DND-41 (cell line): ENCODE measurements at regions not wholly inside any gene's neighbourhood (a gene's known extent, or its start where the extent isn't known, plus 50 kb on each side); places are given as distances from the start of the nearest gene placed in this dataset.

ENCODE experiments used
- ATAC-seq: fragments of 200-7000 bp; cut with Tn5 transposase; 3 replicates; pipeline ENCODE4 v1.9.1; 2021; ENCODE audit warnings: low read depth; ENCODE audit not compliant: insufficient read depth
- DNase-seq: peaks from one replicate; pipeline ENCODE4 v3.0.0-alpha.2; 2020
- H2AFZ ChIP-seq: 2 replicates; pipeline ENCODE4 v1.6.0; 2012; ENCODE audit warnings: low read depth, low read length
- H3K27ac ChIP-seq: 2 replicates; pipeline ENCODE4 v1.5.1; 2012; ENCODE audit warnings: low read length, inconsistent platforms
- H3K27me3 ChIP-seq: fragments of 200-600 bp; sonication (generic); 2 replicates; pipeline ENCODE4 v1.6.0; 2012; ENCODE audit warnings: low read length, mild to moderate bottlenecking, inconsistent platforms; ENCODE audit not compliant: insufficient read depth, poor library complexity
- H3K36me3 ChIP-seq: 2 replicates; pipeline ENCODE4 v1.5.1; 2012; ENCODE audit warnings: low read length, inconsistent platforms; ENCODE audit not compliant: insufficient read depth
- H3K4me1 ChIP-seq: 2 replicates; pipeline ENCODE4 v1.5.1; 2012; ENCODE audit warnings: mild to moderate bottlenecking, low read length; ENCODE audit not compliant: insufficient read depth
- H3K4me2 ChIP-seq: 2 replicates; pipeline ENCODE4 v1.6.0; 2012; ENCODE audit warnings: mild to moderate bottlenecking, moderate library complexity, low read length, inconsistent platforms; ENCODE audit not compliant: insufficient read depth
- H3K4me3 ChIP-seq, 2 experiments: fragments of 200-600 bp in 1 of 2; shearing (Covaris generic) in 1 of 2; 2 replicates each; pipeline ENCODE4 v1.5.1; 2012 to 2016; ENCODE audit warnings: inconsistent platforms in 2 of 2, low read length in 2 of 2, mild to moderate bottlenecking in 2 of 2, low read depth in 1 of 2, moderate library complexity in 1 of 2
- H3K79me2 ChIP-seq: 2 replicates; pipeline ENCODE4 v1.6.0; 2012; ENCODE audit warnings: low read length, inconsistent platforms; ENCODE audit not compliant: insufficient read depth
- H3K9ac ChIP-seq: 2 replicates; pipeline ENCODE4 v1.6.0; 2012; ENCODE audit warnings: low read depth, mild to moderate bottlenecking, inconsistent platforms, low read length, moderate library complexity
- H3K9me3 ChIP-seq: 2 replicates; pipeline ENCODE4 v1.5.1; 2012; ENCODE audit warnings: low read length, moderate library complexity, mild to moderate bottlenecking, inconsistent platforms; ENCODE audit not compliant: insufficient read depth, severe bottlenecking
- H4K20me1 ChIP-seq: 2 replicates; pipeline ENCODE4 v1.6.0; 2012; ENCODE audit warnings: low read length; ENCODE audit not compliant: insufficient read depth
- CTCF ChIP-seq: IDR thresholded peaks from 2 replicates; pipeline ENCODE4 v1.5.1; 2012; ENCODE audit warnings: borderline replicate concordance, low read length, moderate library complexity, mild to moderate bottlenecking; ENCODE audit not compliant: poor library complexity, severe bottlenecking; ENCODE audit errors: extremely low read depth
- EZH2 ChIP-seq: IDR thresholded peaks from 3 replicates; pipeline ENCODE4 v1.6.1; 2012; ENCODE audit warnings: borderline replicate concordance, low read depth, mild to moderate bottlenecking, moderate library complexity, low read length, inconsistent platforms; ENCODE audit not compliant: severe bottlenecking

GRCh38 chr21:41596241-41596925 is 88.4 kb upstream of the TMPRSS2 start:
- no peak overlapping the region for H3K4me3 ChIP-seq
- H3K27me3 ChIP-seq, result no peaks in the 10 kb centered on the region
- TF ChIP-seq CTCF, result no peak
- TF ChIP-seq EZH2, result no peak
- H3K36me3 ChIP-seq, result no peaks in the 10 kb centered on the region
- no peaks in the 10 kb centered on the region for H3K79me2 ChIP-seq
- H2AFZ ChIP-seq, result no peak overlapping the region
- no peaks in the 10 kb centered on the region for H3K9me3 ChIP-seq
- no peak overlapping the region for H3K9ac ChIP-seq
- H4K20me1 ChIP-seq, result no peaks in the 10 kb centered on the region
- no peaks in the 10 kb centered on the region for H3K4me1 ChIP-seq
- no peak overlapping the region for H3K4me2 ChIP-seq
- no peak for DNase-seq
- H3K27ac ChIP-seq, result no peak overlapping the region
- no peak for ATAC-seq

GRCh38 chr21:41594268-41594667 is 86.3 kb upstream of the TMPRSS2 start:
- no peaks in the 10 kb centered on the region for H3K4me1 ChIP-seq
- no peak overlapping the region for H3K27ac ChIP-seq
- H2AFZ ChIP-seq, result no peak overlapping the region
- no peaks in the 10 kb centered on the region for H4K20me1 ChIP-seq
- no peaks in the 10 kb centered on the region for H3K79me2 ChIP-seq
- H3K9ac ChIP-seq, result no peak overlapping the region
- no peaks in the 10 kb centered on the region for H3K36me3 ChIP-seq
- H3K4me3 ChIP-seq, result no peak overlapping the region
- ATAC-seq (no peak), DNase-seq (no peak)
- H3K27me3 ChIP-seq, result no peaks in the 10 kb centered on the region
- TF ChIP-seq CTCF (no peak), EZH2 (no peak)
- no peaks in the 10 kb centered on the region for H3K9me3 ChIP-seq
- no peak overlapping the region for H3K4me2 ChIP-seq

- DNase-seq (no peak), ATAC-seq (no peak)
- Histone ChIP-seq H3K4me2 (no peak overlapping the region), H3K27me3 (no peaks in the 10 kb centered on the region), H3K9ac (no peak overlapping the region), H3K79me2 (no peaks in the 10 kb centered on the region), H3K4me1 (no peaks in the 10 kb centered on the region), H2AFZ (no peak overlapping the region), H3K27ac (no peak overlapping the region), H3K9me3 (no peaks in the 10 kb centered on the region), H3K36me3 (no peaks in the 10 kb centered on the region), H4K20me1 (no peaks in the 10 kb centered on the region), H3K4me3 (no peak overlapping the region)
- no peak for TF ChIP-seq CTCF
- TF ChIP-seq EZH2, result no peak
Observed at GRCh38 chr21:41593760-41594138, 85.8 kb upstream of the TMPRSS2 start.
